HG03439 (cell line): ENCODE measurements at regions not wholly inside any gene's neighbourhood (a gene's known extent, or its start where the extent isn't known, plus 50 kb on each side); places are given as distances from the start of the nearest gene placed in this dataset.

ENCODE experiments used
- ATAC-seq: cut with Tn5 transposase; IDR thresholded peaks from one replicate; pipeline ENCODE4 v1.9.1; 2021; ENCODE audit warnings: mild to moderate bottlenecking, moderate library complexity; ENCODE audit not compliant: unreplicated experiment

- ATAC-seq, result no peak
Observed at GRCh38 chr10:131660427-131660826, 240.4 kb upstream of the PPP2R2D start.

- no peak for ATAC-seq
Observed at GRCh38 chr10:131662851-131663250, 238.0 kb upstream of the PPP2R2D start.

DNA sequence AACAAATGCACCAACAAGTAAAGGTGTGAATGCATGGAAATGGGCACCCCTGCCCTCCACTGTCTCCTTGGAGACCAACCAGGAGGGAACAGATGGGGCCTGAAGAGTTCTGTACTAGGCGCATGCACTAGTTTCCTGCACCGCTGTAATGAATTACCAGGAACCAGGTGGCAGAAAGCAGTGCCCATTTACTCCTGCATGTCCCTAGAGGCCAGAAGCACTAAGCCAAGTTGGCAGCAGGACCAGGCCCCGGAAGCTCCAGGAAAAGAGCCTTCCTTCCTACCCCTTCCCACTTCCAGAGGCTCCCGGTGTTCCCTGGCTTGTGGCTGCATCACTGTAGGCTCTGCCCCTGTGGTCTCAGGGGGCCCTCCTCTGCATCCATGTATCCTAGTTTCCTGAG lies 237.5 kb upstream of the PPP2R2D start:
- no peak for ATAC-seq

DNA sequence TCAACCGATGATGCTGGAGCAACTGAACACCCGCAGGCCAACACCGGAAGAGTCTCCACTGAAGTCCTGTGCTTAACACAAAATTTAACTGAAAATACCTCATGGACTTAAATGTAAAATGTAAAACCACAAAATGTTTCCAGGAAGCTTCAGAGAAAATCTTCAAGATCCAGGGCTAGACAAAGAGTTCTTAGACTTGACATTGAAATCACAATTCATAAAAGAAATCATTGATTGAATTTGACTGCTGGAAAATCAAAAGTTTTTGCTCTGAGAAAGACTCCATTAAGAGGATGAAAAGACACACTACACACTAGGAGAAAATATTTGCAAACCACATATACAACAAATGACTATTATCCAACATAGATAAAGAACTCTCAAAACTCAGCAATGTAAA lies 234.7 kb upstream of the PPP2R2D start:
- ATAC-seq, result no peak

GRCh38 chr10:131667047-131667446 lies 233.8 kb upstream of the PPP2R2D start:
- ATAC-seq, result no peak

- no peak for ATAC-seq
Observed at GRCh38 chr10:131667561-131667960, 233.2 kb upstream of the PPP2R2D start.

GRCh38 chr10:131668903-131669302 lies 231.9 kb upstream of the PPP2R2D start:
- ATAC-seq, result no peak

DNA sequence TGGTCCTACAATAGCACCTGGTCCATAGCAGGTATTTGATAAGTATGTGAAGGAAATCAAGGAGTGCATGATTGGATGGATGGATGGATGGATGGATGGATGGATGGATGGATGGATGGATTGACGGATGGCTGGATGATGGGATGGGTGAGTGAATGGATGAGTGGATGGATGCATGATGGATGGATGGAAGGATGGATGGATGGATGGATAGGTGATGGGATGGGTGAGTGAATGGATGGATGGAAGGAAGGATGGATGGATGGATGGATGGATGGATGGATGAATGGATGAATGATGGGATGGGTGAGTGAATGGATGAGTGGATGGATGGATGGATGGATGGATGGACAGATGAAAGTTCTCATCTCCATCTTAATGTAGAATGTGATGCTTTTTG lies 231.0 kb upstream of the PPP2R2D start:
- ATAC-seq, result no peak

DNA sequence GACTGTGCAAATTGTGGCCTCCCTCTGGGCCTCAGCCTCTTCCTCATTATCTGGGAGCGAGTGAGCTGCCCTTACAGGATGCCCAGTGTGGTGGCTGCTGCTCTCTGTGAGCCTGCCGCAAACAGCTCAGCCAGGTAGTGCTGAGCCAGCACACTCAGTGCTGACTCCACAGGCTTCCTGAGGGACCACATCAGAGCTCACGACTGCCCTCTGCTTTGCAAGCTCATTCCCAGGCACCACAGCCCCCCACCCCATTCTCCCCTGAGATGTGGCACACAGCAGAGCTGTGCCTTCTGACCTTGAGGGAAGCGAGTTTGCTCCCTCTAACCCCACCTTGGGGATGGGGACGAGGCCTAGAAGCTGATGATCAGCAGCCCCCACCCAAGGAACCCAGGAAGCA lies 230.5 kb upstream of the PPP2R2D start:
- ATAC-seq, result no peak

GRCh38 chr10:131673396-131673795 lies 227.4 kb upstream of the PPP2R2D start:
- no peak for ATAC-seq

- no peak for ATAC-seq
Observed at GRCh38 chr10:131674130-131674529, 226.7 kb upstream of the PPP2R2D start.

- ATAC-seq, result no peak
Observed at GRCh38 chr10:131675104-131675503, 225.7 kb upstream of the PPP2R2D start.

DNA sequence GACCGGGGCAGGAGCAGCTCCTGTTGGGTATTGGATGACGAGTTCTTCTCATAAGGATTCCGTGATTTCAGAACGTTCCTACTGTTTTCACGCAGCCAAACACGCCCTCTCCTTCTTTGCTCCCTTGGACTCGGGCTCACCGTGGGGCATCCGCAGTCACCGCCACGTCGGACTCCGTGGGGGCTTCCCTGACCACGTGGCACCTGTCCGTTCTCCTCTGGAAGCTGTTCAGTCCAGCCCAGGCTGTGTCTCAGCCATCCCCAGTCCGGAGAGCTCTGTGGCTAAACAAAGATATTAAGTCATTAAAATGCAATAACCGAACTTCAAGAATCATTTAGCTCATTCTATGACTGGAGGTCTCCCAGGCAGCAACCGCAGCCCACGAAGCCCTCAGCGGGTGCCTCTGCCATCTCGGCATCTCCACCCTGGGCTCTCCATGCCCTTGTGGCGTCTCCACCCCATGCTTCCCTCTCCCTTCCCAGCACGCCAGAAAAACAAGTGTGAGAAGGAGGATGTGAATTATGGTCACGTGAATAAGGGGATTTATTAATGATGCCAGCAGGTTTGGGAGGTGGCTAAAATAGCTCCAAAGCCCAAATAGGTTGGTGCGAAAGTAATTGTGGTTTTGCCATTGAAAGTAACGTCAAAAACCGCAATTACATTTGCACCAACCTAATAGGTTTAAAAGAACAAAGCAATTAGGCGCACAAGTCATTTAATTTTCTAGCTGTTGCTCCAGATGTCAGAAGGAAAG lies 224.6 kb upstream of the PPP2R2D start:
- no peak for ATAC-seq

GRCh38 chr10:131676800-131677421 lies 223.9 kb upstream of the PPP2R2D start:
- no peak for ATAC-seq

DNA sequence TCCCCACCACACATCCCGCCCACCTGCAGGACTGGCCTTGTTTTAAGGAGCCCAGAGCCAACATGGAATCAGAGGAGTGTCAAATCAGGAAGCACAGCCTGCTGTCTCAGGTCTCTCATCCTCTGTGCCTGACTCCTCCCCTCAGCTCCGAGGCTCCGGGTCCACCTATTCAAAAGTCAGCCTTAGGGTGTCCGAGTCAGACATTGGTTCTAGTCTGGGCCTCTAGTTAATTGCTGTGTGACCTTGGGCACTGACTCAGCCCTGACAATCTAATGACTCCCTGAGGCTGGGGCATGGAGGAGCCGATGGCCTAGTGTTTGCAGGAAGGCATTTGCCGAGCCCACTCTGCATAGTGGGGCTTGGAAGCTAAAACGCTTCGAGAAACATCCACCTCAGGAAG lies 223.1 kb upstream of the PPP2R2D start:
- ATAC-seq, result no peak

GRCh38 chr10:131678171-131678570 lies 222.6 kb upstream of the PPP2R2D start:
- ATAC-seq, result no peak

DNA sequence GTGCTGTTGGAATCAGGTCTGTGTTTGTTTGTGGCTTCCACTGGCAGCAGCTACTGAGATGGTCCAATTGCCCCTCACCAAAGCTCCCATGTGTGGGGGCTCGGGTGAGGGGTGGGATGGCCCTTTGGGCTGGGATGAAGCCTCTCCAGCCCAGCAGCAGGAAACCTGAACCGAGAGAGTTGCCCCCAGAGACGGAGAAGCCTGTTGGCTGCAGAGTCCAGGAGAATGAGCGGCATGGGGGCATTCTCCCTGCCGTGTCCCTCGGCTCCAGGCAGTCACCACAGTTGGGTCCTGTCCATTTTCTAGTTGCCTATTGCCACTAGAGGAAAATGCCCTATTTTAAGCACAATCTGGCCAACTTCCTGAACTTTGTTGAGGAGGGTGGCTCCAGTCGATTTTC lies 222.2 kb upstream of the PPP2R2D start:
- no peak for ATAC-seq

GRCh38 chr10:131679926-131680325 lies 220.9 kb upstream of the PPP2R2D start:
- no peak for ATAC-seq

DNA sequence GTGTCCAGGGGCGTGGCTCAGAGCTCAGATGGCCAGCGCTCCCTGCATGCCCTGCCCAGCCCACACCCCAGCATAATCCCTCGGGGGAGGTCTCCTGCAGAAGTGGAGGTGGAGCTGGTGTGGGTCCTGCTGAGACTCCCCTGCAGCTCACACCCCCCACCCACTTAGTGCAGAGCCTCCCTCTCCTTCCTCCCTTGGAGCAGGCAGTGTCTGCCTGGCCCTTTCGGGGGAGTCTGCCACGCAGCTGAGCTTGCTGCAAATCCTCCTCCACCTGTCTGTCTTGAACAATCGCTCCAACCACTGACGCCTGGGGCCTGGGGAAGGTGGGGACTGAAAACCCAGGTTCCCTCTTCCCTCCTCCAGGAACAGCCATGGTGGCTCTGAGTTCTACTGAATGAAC lies 219.7 kb upstream of the PPP2R2D start:
- no peak for ATAC-seq

DNA sequence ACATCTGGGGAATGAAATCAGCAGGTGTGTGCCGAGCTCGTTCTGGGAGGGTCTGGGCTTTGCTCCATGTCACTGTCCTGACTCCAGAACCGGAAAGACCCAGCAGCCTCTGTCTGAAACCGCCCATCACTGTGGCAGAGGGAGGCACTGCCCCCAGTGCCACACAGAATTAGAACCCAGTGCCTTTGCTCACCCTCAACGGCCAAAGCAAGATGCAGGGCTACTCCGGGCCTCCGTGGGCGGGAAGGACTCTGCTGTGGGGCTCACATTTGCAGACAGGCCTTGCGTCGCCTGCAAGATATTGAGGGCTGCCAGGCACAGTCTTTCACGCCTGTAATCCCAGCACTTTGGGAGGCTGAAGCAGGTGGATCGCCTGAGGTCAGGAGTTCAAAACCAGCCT lies 219.2 kb upstream of the PPP2R2D start:
- ATAC-seq, result no peak

GRCh38 chr10:131682271-131682962 lies 218.4 kb upstream of the PPP2R2D start:
- ATAC-seq, result no peak

GRCh38 chr10:131683281-131683861 lies 217.4 kb upstream of the PPP2R2D start:
- ATAC-seq, result no peak
